Endothelial cell of umbilical vein (primary cell): ENCODE measurements at regions not wholly inside any gene's neighbourhood (a gene's known extent, or its start where the extent isn't known, plus 50 kb on each side); places are given as distances from the start of the nearest gene placed in this dataset.

Experiments used
- BruUV-seq: library from RNA; stranded (reverse); fragments of 400-500 nt; replicated peaks from 2 replicates; lab custom pipeline; 2021; lab: Mats Ljungman, UMichigan
- CTCF ChIA-PET: fragments of 300-600, 350-600 bp; sonication (Branson Sonifier 250); formaldehyde crosslinking; loops from one replicate; lab custom pipeline; 2021; ENCODE audit warnings: antibody characterized with exemption, inconsistent platforms; lab: Charles Lee
- POLR2A ChIA-PET: fragments of 300-600, 350-600 bp; sonication (Branson Sonifier 250); formaldehyde crosslinking; loops from one replicate; lab custom pipeline; 2021; ENCODE audit warnings: antibody characterized with exemption, inconsistent platforms; lab: Charles Lee
- DNase-seq: peaks from one replicate; pipeline ENCODE4 v3.0.0-alpha.2; 2011; ENCODE audit warnings: low read depth, low spot score
- FAIRE-seq: peaks from 2 replicates; lab custom pipeline; 2011; peaks lifted over from hg19 to GRCh38; lab: Jason Lieb, UNC
- H2AFZ ChIP-seq: 2 replicates; pipeline ENCODE4 v1.6.0; 2012; ENCODE audit warnings: low read depth, low read length, control low read depth, inconsistent platforms
- H3K27ac ChIP-seq: 2 replicates; pipeline ENCODE4 v1.5.1; 2011; ENCODE audit warnings: low read depth, mild to moderate bottlenecking, control low read depth, low read length, moderate library complexity; ENCODE audit not compliant: insufficient read depth
- H3K27me3 ChIP-seq, 2 experiments: 2 replicates each; pipeline versions ENCODE4 v1.6.0 to v1.6.1; 2011; ENCODE audit warnings: low read length in 2 of 2, mixed read lengths in 1 of 2; ENCODE audit not compliant: control insufficient read depth in 2 of 2, insufficient read depth in 2 of 2
- H3K36me3 ChIP-seq, 2 experiments: 2 replicates in 1 of 2; 3 replicates in 1 of 2; pipeline ENCODE4 v1.5.1; 2011; ENCODE audit warnings: low read length in 2 of 2, mild to moderate bottlenecking in 1 of 2, moderate library complexity in 1 of 2; ENCODE audit not compliant: control insufficient read depth in 2 of 2, insufficient read depth in 2 of 2; ENCODE audit errors: extremely low read depth in 1 of 2
- H3K4me1 ChIP-seq: 3 replicates; pipeline ENCODE4 v1.5.1; 2011; ENCODE audit warnings: mild to moderate bottlenecking, low read length; ENCODE audit not compliant: control insufficient read depth, insufficient read depth; ENCODE audit errors: extremely low read depth
- H3K4me2 ChIP-seq: 2 replicates; pipeline ENCODE4 v1.6.1; 2011; ENCODE audit warnings: low read length, control low read depth, mixed read lengths; ENCODE audit not compliant: insufficient read depth
- H3K4me3 ChIP-seq, 3 experiments: fragments of 200-600 bp in 1 of 3; sonication (generic), shearing (Covaris generic) in 1 of 3; replicated peaks in 1 of 3; 2 replicates each; pipeline ENCODE4 v1.5.1; 2011 to 2016; ENCODE audit warnings: control low read depth in 3 of 3, low read length in 3 of 3, mild to moderate bottlenecking in 2 of 3, inconsistent platforms in 1 of 3, low read depth in 1 of 3, moderate library complexity in 1 of 3; ENCODE audit not compliant: insufficient read depth in 1 of 3
- H3K79me2 ChIP-seq: 2 replicates; pipeline ENCODE4 v1.6.0; 2012; ENCODE audit warnings: low read length, inconsistent platforms; ENCODE audit not compliant: control insufficient read depth, insufficient read depth
- H3K9ac ChIP-seq: replicated peaks from 2 replicates; pipeline ENCODE3; 2011; ENCODE audit warnings: low read length, control low read depth; ENCODE audit not compliant: insufficient read depth; ENCODE audit errors: extremely low read depth
- H3K9me1 ChIP-seq: replicated peaks from 3 replicates; pipeline ENCODE4 v1.6.0; 2011; ENCODE audit warnings: mild to moderate bottlenecking, low read length; ENCODE audit not compliant: control insufficient read depth, insufficient read depth; ENCODE audit errors: extremely low read depth
- H3K9me3 ChIP-seq: replicated peaks from 2 replicates; pipeline ENCODE4 v1.5.1; 2012; ENCODE audit warnings: low read length, inconsistent platforms; ENCODE audit not compliant: control insufficient read depth, insufficient read depth
- H4K20me1 ChIP-seq: replicated peaks from 2 replicates; pipeline ENCODE3; 2011; ENCODE audit warnings: mild to moderate bottlenecking, low read length; ENCODE audit not compliant: control insufficient read depth, insufficient read depth; ENCODE audit errors: extremely low read depth
- CTCF ChIP-seq, 2 donors: IDR thresholded peaks; 1 replicate in 1 of 2; 2 replicates in 1 of 2; pipeline ENCODE4 v1.5.1; 2011; ENCODE audit warnings: low read length in 2 of 2, mild to moderate bottlenecking in 2 of 2, moderate library complexity in 2 of 2, control low read depth in 1 of 2, inconsistent platforms in 1 of 2, low read depth in 1 of 2; ENCODE audit not compliant: insufficient read depth in 1 of 2; ENCODE audit errors: extremely low read depth in 1 of 2
- EZH2 ChIP-seq: IDR thresholded peaks from 2 replicates; pipeline ENCODE4 v1.6.1; 2012; ENCODE audit warnings: borderline replicate concordance, low read depth, mild to moderate bottlenecking, moderate library complexity, low read length, inconsistent platforms; ENCODE audit not compliant: severe bottlenecking
- FOS ChIP-seq: IDR thresholded peaks from 2 replicates; pipeline ENCODE4 v1.6.1; 2011; ENCODE audit warnings: mild to moderate bottlenecking, low read length, moderate library complexity, borderline replicate concordance; ENCODE audit not compliant: insufficient read depth
- GATA2 ChIP-seq: IDR thresholded peaks from 2 replicates; pipeline ENCODE4 v1.7.0; 2011; ENCODE audit warnings: low read depth, mild to moderate bottlenecking, moderate library complexity, mixed read lengths, low read length; ENCODE audit not compliant: insufficient read length, insufficient read depth
- JUN ChIP-seq: IDR thresholded peaks from 2 replicates; pipeline ENCODE4 v1.6.1; 2011; ENCODE audit warnings: borderline replicate concordance, low read depth; ENCODE audit not compliant: insufficient read length, insufficient read depth
- MAX ChIP-seq: IDR thresholded peaks from 2 replicates; pipeline ENCODE4 v1.6.1; 2011; ENCODE audit not compliant: insufficient read depth, insufficient read length
- MYC ChIP-seq: IDR thresholded peaks from one replicate; pipeline ENCODE4 v1.6.1; 2011; ENCODE audit warnings: mild to moderate bottlenecking, low read depth, low read length
- POLR2A ChIP-seq: IDR thresholded peaks from 2 replicates; pipeline ENCODE4 v1.6.1; 2012; ENCODE audit warnings: low read depth, mild to moderate bottlenecking, control low read depth, low read length
- POLR2AphosphoS5 ChIP-seq: IDR thresholded peaks from 2 replicates; pipeline ENCODE4 v1.6.1; 2012; ENCODE audit warnings: low read depth, mild to moderate bottlenecking, control low read depth, low read length, moderate library complexity; ENCODE audit not compliant: insufficient read depth
- dilution Hi-C: fragments of 300-500 bp; cut with MboI; formaldehyde crosslinking; loops from one replicate; pipeline ENCODE4 v1.15.0; 2019; ENCODE audit warnings: low sequenced_read_pairs; ENCODE audit not compliant: extremely low pct_ligation_motif_present
- intact Hi-C: fragments of 100-400 bp; cut with micrococcal nuclease; formaldehyde crosslinking; loops from one replicate; pipeline ENCODE4 v1.10.0; 2022

- Histone ChIP-seq H3K9me1 (no peaks in the 10 kb centered on the region), H3K4me1 (no peaks in the 10 kb centered on the region), H3K36me3 (no peaks in the 10 kb centered on the region), H3K9ac (no peak overlapping the region), H3K4me3 (no peak overlapping the region), H3K79me2 (no peaks in the 10 kb centered on the region), H3K27ac (no peak overlapping the region), H3K27me3 (no peaks in the 10 kb centered on the region), H2AFZ (no peak overlapping the region), H3K9me3 (no peaks in the 10 kb centered on the region), H3K4me2 (no peak overlapping the region), H4K20me1 (no peaks in the 10 kb centered on the region)
- BruUV-seq = no TSS peak
- TF ChIP-seq FOS = no peak
- no peak for TF ChIP-seq MAX
- no peak for TF ChIP-seq JUN
- no peak for TF ChIP-seq GATA2
- no peak for TF ChIP-seq MYC
- no peak for TF ChIP-seq EZH2
- TF ChIP-seq POLR2A = no peak
- TF ChIP-seq POLR2AphosphoS5 = no peak
- TF ChIP-seq CTCF (IDR thresholded peaks at IDR 0.05; ENCODE audit: extremely low read depth in 1 of 2, insufficient read depth in 1 of 2, low read depth in 1 of 2, low read length in 2 of 2) = no peak
- FAIRE-seq (no peak), DNase-seq (no peak)
- intact Hi-C loops (no loop called here), dilution Hi-C loops (no loop called here)
- POLR2A ChIA-PET = no interaction called here
- CTCF ChIA-PET = no interaction called here
Measured at GRCh38 chr14:44741431-44741830, 220.3 kb downstream of the KLHL28 start.
